GM08714 (cell line): ENCODE measurements at regions not wholly inside any gene's neighbourhood (a gene's known extent, or its start where the extent isn't known, plus 50 kb on each side); places are given as distances from the start of the nearest gene placed in this dataset.

Experiments used
- H3K4me3 ChIP-seq: fragments of 200-500 bp; sonication (Bioruptor generic); 2 replicates; pipeline ENCODE4 v1.5.1; 2014; ENCODE audit warnings: mild to moderate bottlenecking, low read length, inconsistent platforms
- ZNF274 ChIP-seq: IDR thresholded peaks from 2 replicates; pipeline ENCODE4 v1.6.1; 2012; ENCODE audit warnings: mild to moderate bottlenecking, low read depth, low read length

DNA sequence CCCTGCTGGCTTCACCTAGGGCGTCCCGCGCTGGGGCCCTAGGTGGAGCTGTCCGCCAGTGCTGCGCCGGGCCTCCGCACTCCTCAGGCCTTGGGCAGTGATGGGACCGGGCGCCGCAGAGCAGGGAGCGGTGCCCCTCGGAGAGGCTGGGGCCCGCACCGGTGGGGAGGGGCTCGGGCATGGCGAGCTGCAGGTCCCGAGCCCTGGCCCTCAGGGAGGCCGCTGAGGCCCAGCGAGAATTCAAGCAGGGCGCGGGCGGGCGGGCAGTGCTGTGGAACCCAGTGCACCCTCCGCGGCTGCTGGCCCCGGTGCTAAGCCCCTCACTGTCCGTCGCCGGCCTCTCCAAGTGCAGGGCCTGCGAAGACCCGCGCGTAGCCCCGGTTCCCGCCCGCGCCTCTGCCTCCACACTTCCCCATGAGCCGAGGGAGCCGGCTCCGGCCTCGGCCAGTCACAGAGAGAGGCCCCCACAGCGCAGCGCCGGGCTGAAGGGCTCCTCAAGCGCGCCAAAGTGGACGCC lies 565.1 kb upstream of the NDST4 start:
- no peak for TF ChIP-seq ZNF274
- H3K4me3 ChIP-seq: no peak overlapping the region

DNA sequence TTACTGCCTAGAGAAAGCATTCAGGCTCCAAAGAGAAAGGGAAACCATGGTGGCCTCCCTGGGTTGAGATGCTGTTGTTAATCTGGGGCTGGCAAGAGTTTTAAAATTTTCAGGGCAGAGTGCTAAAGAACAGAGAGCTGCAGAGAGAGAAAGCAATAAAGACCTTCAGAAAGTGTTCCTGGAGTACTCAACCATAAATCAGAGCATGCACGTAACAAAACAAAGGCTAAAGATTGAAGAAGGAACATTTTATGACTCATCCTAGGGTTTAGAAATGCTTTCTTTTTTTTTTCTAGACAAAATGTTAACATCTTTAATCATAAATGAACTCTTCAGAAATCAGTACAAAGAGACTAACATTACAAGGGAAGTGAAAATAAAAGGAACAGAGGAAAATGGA lies 562.3 kb upstream of the NDST4 start:
- no peak for TF ChIP-seq ZNF274
- no peak overlapping the region for H3K4me3 ChIP-seq

DNA sequence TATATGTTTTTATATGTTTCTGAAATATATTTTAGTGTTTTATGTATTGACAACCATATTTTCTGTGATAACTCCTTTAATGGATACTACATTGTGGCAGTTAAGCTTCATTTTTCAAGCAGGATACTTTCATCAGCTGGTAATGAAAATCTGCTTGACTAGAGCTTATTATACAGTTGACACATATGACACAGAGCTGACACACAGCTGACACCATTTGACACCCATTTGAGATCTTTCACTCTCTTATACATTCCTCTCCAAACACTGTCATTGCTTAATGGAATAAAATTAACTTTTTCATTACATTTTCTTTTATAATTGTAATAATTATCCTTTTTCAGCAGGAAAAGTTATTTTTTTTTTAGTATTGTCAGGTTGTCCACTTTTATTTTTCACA lies 561.1 kb upstream of the NDST4 start:
- no peak for TF ChIP-seq ZNF274
- no peak overlapping the region for H3K4me3 ChIP-seq

DNA sequence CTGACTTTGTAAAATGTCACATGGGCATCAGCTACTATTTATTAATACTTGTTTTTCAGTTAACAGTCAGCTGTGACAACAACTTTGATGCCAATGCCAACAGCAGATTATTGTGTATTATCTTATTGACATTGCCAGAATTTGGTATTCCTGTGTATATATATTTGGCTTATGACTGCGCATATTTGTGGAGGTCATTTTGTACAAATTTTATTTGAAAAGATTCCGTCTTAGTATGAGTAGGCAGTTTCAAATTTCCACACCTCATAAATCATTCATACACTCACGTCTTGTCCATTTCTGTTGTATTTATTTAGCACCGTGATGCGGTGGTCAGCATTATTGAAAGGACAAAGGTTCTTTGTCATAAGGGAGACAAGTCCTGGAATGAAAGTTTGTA lies 558.2 kb upstream of the NDST4 start:
- H3K4me3 ChIP-seq: no peak overlapping the region
- TF ChIP-seq ZNF274: no peak

DNA sequence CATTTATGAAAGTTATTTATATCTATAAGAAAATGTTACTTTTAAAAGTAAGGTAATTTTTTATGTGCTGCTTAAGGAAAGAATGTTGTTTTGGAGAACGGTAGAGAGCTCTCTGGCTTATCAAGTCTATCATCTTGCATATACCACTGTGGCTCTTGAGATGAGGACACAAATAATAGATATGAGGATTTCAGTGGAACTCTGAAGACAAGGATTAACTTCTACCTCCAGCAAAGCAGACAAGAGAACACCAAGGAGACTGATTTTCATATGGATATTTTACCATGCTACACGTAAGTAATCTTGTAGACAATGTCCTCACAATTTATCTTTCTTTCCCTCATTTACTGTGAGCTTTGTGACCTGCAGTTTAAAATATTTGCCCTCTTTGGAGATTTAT lies 557.5 kb upstream of the NDST4 start:
- TF ChIP-seq ZNF274: no peak

DNA sequence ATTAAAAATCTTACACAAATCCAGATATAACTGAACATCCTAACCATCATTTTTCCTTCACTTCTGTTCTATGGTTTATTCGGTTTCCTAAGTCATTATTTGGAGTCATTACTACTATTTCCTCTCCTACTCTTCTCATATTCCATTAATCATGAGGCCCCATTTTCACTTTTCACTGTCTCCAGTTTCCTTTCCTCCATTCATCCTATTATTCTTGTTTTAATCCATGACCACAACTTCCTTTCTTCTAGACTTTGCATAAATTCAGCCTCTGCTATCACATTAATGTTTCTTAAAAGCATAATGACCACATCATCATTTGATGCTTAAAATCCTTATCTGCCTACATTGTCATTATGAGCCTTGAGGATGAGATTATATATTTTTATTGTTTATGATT lies 555.0 kb upstream of the NDST4 start:
- TF ChIP-seq ZNF274: no peak
- H3K4me3 ChIP-seq: no peak overlapping the region

More for the DNA sequence above, 557.5 kb upstream of the NDST4 start:
- H3K4me3 ChIP-seq: no peak overlapping the region

DNA sequence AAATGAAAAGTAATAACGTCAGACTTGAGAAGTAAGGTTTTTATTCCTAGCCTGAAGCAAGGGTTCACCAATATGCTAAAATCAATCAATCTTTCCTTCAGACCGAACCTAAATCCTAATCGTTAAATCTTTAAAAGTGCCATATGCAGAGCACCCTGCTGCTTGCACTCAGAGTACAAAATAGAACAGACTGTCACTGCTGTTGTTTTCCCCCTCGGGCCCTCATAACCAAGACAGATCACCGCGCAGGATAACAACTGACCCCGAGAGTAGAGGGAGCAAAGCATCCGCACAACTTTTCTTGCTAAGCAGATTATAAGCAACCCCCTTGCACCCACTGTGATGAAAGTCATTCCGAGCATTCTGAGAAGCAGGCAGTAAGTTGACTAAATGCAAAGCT lies 550.9 kb upstream of the NDST4 start:
- no peak for TF ChIP-seq ZNF274
- no peak overlapping the region for H3K4me3 ChIP-seq

DNA sequence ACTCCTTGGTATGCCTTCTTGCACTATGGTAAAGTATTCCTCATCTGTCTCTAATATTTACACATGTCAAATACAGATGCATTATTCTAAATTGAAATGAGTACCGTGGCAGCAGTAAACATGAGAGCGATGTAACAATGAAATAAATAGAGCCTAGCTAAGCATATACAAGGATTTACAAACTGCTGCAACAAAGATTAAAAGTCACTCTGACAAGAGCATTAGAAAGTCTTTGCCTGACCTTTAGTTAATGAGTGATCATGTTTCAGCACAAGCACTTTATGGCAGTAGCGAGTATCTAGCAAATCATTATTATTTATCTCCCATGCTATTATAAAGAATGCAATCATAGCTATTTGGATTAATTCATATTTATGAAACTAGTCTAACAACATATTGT lies 547.0 kb upstream of the NDST4 start:
- TF ChIP-seq ZNF274: no peak

DNA sequence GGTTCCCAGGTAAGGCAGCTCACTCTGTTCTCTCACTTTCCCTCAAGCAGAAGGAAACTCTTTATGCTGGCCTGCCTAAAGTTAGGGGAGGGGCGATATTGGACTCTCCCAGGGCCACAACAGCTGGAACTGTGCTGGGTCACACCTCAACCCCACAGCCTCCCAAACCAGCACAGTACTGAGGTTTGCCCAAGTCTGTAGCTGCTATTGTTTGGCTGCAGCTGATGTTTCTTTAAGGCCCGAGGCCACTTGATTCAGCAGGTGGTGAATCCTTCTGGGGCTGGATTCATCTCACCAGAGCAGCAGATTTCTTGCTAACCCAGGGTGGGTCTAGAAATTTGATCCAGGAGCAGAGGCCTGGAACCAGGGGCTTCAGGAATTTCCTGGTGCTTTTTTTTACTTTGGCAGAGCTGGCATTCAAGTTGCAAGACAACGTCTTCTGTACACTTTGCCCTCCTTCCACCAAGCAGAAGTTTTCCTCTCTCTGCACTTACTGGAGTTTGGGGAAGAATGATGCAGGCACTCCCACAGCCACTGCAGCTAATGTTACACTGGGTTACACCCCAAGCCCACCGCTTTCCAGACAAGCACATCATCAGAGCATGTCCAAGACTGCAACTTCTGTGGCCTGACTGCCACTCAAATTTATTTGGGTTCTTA lies 544.7 kb upstream of the NDST4 start:
- no peak for TF ChIP-seq ZNF274
- no peak overlapping the region for H3K4me3 ChIP-seq

More for the DNA sequence above, 547.0 kb upstream of the NDST4 start:
- no peak overlapping the region for H3K4me3 ChIP-seq

DNA sequence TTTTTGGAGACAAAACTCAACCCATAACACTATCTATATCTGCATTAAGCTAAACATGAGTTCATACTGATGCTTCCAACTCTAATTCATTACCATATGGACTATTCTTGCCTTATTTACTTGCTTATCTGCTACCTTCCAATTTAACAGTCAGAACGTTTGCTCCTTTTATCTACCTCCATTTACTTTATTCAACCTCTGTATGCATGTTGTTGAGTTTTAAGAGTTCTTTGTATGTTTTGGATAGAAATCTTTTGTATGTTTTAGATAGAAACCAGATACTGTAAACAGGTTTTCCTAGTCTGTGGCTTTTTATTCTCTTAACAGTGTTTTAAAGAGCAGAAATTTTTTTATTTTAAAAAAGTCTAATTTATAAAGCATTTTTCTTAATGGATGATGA lies 542.2 kb upstream of the NDST4 start:
- no peak for TF ChIP-seq ZNF274

DNA sequence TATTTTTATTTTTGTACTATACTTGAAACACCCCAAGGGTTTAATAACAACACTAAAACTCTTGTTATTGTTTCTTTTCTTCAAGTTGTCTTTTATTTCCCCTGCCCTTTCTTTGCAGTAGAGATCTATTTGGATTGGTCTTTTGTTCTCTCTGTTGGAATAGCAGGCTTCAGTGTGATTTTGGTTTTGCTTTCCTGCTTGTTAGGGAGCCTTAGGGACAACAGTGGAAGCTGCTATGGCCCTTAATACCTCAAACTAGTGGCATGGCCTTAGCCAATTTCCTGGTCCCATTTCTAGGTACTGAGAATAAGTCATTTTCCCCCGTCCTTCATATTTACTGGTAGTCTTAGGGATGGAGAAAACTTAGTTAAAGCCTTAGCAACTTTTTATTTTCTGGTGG lies 535.4 kb upstream of the NDST4 start:
- no peak for TF ChIP-seq ZNF274
- no peak overlapping the region for H3K4me3 ChIP-seq

More for the DNA sequence above, 542.2 kb upstream of the NDST4 start:
- H3K4me3 ChIP-seq: no peak overlapping the region

DNA sequence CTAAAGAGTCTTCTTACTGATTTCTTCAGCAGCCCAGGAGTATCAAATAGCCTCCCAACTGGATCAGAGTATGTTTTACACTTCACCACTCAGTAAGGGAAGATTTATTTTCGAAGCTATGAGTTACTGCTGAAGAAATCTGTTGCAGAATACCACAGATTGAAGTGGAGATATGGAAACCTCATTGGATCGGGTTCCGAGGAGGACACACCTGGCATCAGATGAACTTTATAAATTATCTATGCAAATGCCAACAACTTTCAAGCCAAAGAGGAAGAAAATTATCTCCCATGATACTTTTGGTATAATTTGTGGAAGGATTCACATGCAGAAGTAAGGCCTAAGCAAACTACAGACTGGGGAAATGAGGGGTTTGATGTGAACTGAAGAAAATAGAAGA lies 515.9 kb upstream of the NDST4 start:
- H3K4me3 ChIP-seq: no peak overlapping the region
- no peak for TF ChIP-seq ZNF274

DNA sequence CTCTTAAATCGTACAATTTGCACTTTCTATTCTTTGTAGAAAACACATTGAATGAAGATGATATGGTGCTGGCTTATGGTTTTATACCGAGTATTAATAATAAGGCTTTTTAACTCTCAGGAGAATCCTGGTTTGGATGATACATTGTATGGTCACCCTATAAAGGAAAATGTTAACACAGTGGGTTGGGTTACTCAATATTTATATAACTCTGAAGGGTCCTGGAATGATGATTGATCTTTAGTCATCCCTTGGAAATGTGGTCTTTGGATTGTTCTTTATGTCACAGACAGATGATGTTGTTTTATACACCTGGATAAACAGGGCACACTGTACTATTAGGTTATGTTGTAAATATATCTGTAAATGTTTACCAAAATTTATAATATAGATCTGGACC lies 496.2 kb upstream of the NDST4 start:
- no peak overlapping the region for H3K4me3 ChIP-seq
- TF ChIP-seq ZNF274: no peak

DNA sequence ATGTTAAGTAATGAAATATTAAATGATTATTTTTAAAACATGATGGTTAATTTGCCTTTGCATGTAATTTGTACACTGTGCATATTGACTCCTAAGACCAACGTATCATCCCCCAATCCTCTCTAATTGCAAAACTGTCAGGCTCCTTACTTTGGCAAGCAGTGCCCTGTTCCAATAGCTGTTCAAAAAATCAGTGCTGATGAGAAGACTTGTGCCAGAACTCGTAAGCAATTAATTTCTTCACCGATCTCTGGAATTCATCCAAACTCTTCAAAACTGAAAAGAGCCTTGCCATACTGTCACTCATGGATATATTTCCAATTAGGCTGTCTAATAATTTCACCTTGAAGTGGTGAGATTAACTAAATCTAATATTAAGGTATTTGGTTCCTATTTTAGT lies 493.9 kb upstream of the NDST4 start:
- TF ChIP-seq ZNF274: no peak
- H3K4me3 ChIP-seq: no peak overlapping the region

DNA sequence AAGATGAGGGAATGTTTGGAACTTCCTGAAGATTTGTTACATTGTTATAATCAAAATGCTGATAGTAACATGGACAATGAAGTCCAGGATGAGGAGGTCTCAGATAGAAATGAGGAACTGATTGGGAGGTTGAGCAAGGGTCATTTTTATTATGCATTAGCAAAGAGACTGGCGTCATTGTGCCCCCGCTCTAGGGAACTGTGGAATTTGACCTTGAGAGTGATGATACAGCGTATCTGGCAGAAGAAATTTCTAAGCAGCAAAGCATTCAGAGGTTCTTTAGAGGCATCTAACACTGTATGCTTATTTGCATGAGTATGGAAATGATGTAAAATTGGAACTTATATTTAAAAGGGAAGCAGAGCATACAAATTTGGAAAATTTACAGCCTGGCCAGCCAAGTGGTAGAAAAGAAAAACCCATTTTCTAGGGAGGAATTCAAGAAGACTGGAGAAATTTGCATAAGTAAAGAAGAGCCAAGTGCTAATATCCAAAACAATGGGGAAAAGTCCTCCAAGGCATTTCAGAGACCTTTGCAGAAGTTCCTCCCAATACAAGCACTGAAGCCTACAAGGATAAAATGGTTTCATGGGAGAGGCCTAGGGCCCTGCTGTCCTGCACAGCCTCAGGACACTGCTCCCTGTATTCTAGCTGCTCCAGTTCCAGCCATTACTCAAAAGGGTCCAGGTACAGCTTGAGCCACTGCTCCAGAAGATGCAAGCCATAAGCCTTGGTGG lies 483.0 kb upstream of the NDST4 start:
- H3K4me3 ChIP-seq: no peak overlapping the region
- no peak for TF ChIP-seq ZNF274

DNA sequence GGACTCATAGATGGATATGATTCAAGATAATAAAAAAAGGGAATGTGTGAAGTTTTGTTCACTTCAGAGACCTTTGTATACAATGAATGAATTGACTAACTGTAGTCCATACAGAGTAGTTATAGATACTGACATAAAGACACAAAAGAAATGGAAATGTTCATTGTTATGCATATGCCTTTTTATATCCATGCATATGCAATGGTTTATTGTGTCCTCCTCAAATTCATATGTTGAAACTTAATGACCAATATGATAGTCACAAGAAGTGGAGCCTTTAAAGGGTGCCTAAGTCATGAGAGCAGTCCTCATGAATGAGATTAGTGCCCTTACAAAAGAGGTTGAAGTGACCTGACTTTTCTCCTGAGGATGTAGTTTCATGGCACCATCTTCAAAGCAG lies 467.5 kb upstream of the NDST4 start:
- H3K4me3 ChIP-seq: no peak overlapping the region
- TF ChIP-seq ZNF274: no peak

DNA sequence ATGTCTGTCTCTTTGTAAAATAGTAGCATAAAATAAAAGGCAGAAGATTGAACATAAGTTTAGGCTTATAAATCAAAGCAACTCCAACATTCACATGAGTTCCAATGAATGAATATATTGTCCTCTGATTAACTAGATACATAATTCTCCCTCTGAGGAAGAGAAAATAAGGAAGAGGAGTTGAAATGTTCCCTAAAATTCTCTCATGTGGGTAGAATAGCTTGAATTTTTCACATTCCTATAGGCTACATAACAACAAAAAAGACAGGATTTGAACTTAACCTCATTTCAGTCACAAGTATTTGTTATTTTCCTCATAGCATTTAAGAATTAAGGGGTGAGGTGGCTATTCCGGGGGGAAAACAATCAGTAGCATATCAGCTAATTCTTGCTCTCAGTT lies 462.4 kb upstream of the NDST4 start:
- TF ChIP-seq ZNF274: no peak
- H3K4me3 ChIP-seq: no peak overlapping the region
